ENCODE measurements at regions not wholly inside any gene's neighbourhood (a gene's known extent, or its start where the extent isn't known, plus 50 kb on each side); places are given as distances from the start of the nearest gene placed in this dataset.

GRCh38 chr4:22573198-22573597, 57.3 kb upstream of the ADGRA3 start:
- H3K27me3 ChIP-seq (ENCODE audit: low read depth): no peaks in the 10 kb centered on the region
- peak; percentile 52 for DNase-seq
- no peak for TF ChIP-seq CTCF (IDR thresholded peaks at IDR 0.05)
- H3K4me3 ChIP-seq: no peak overlapping the region
- peaks cover 7% of the 10 kb centered on the region for H3K9me3 ChIP-seq
- no peak overlapping the region for H3K27ac ChIP-seq
- no peak for ATAC-seq
- peaks cover 6% of the 10 kb centered on the region for H3K4me1 ChIP-seq
- intact Hi-C loops (cut with DNase I): no loop called here
- no peaks in the 10 kb centered on the region for H3K36me3 ChIP-seq

- Histone ChIP-seq H3K4me3 (no peak overlapping the region), H3K9me3 (peaks cover 7% of the 10 kb centered on the region), H3K27me3 (ENCODE audit: low read depth) (no peaks in the 10 kb centered on the region), H3K36me3 (no peaks in the 10 kb centered on the region), H3K27ac (no peak overlapping the region), H3K4me1 (peaks cover 6% of the 10 kb centered on the region)
- no peak for TF ChIP-seq CTCF (IDR thresholded peaks at IDR 0.05)
- intact Hi-C loops (cut with DNase I): no loop called here
- DNase-seq: no peak
- ATAC-seq: no peak
These were observed 57.8 kb upstream of the ADGRA3 start for GRCh38 chr4:22573641-22574040.

GRCh38 chr4:22574424-22574823, 58.6 kb upstream of the ADGRA3 start:
- ATAC-seq: no peak
- no peak for DNase-seq

DNA sequence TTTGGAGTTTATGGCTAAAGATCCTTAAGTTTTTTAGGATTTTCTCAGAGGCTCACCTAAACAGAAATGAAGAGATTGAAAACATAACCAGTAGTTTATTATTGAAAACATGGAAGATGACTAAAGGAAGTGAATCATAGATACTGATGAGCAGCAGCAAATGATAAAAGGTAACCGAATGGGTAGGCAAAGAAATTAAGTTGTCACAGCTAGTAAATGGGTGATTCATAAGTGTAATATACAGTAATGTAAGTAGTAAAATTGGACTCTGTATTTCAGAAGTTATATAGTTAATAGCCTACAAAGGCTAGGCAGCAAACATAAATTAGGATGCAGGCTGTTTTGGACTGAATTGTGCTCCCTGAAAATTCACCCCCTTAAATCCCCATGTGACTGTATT, 59.0 kb upstream of the ADGRA3 start:
- no peaks in the 10 kb centered on the region for H3K27me3 ChIP-seq (ENCODE audit: low read depth)
- H3K27ac ChIP-seq: no peak overlapping the region
- DNase-seq (no peak), ATAC-seq (no peak)
- H3K4me3 ChIP-seq: no peak overlapping the region
- intact Hi-C loops (cut with DNase I): no loop called here
- TF ChIP-seq CTCF (IDR thresholded peaks at IDR 0.05): no peak
- H3K9me3 ChIP-seq: peaks cover 7% of the 10 kb centered on the region
- H3K4me1 ChIP-seq: peaks cover 6% of the 10 kb centered on the region
- no peaks in the 10 kb centered on the region for H3K36me3 ChIP-seq

More at GRCh38 chr4:22574424-22574823, 58.6 kb upstream of the ADGRA3 start:
- Histone ChIP-seq H3K9me3 (peaks cover 7% of the 10 kb centered on the region), H3K4me1 (peaks cover 6% of the 10 kb centered on the region), H3K27ac (no peak overlapping the region), H3K36me3 (no peaks in the 10 kb centered on the region), H3K27me3 (ENCODE audit: low read depth) (no peaks in the 10 kb centered on the region), H3K4me3 (no peak overlapping the region)
- no peak for TF ChIP-seq CTCF (IDR thresholded peaks at IDR 0.05)
- intact Hi-C loops (cut with DNase I): no loop called here

DNA sequence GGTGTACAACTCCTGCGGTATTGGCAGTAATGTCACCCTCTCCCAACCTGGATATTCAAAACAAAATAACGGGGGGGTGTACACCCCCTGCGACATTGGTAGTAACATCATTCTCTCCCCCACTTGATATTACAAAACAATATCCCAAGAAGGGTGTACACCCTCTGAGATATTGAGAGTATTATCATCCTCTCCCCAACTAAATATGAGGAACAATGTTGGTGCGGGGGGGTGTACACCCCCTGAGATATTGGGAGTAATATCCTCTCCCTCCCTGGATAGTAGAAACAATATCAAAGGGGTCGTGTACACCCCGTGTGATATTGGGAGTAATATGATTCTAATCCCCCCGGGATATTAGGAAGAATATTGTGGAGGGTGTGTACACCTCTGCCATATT, 71.4 kb upstream of the ADGRA3 start:
- no peaks in the 10 kb centered on the region for H3K4me1 ChIP-seq
- intact Hi-C loops (cut with DNase I): no loop called here
- no peak overlapping the region for H3K27ac ChIP-seq
- no peaks in the 10 kb centered on the region for H3K36me3 ChIP-seq
- no peaks in the 10 kb centered on the region for H3K27me3 ChIP-seq (ENCODE audit: low read depth)
- H3K4me3 ChIP-seq: no peak overlapping the region
- DNase-seq (no peak), ATAC-seq (no peak)
- no peaks in the 10 kb centered on the region for H3K9me3 ChIP-seq
- TF ChIP-seq CTCF (IDR thresholded peaks at IDR 0.05): no peak

DNA sequence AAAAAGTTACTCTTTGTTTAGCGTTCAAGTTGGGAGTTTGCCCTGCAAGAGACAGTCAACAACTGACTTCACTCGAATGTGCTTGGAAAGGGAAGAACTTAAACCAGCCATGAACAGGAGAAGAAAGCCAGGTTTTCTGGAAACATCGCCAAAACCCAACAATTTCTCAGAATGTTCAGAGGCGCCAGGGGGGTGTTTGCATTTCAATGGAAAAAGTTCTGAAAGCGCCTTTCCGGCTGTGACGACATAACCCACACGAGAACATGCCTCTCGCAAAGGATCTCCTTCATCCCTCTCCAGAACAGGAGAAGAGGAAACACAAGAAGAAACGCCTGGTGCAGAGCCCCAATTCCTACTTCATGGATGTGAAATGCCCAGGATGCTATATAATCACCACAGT, 78.1 kb upstream of the ADGRA3 start:
- no peak for TF ChIP-seq CTCF (IDR thresholded peaks at IDR 0.05)
- Histone ChIP-seq H3K4me3 (no peak overlapping the region), H3K27ac (no peak overlapping the region), H3K9me3 (no peaks in the 10 kb centered on the region), H3K27me3 (ENCODE audit: low read depth) (no peaks in the 10 kb centered on the region), H3K36me3 (no peaks in the 10 kb centered on the region), H3K4me1 (no peaks in the 10 kb centered on the region)
- ATAC-seq: no peak
- intact Hi-C loops (cut with DNase I): no loop called here
- DNase-seq: no peak

Data from lower lobe of right lung (tissue), 2 donors.